ACC112 (cell line): ENCODE measurements at regions not wholly inside any gene's neighbourhood (a gene's known extent, or its start where the extent isn't known, plus 50 kb on each side); places are given as distances from the start of the nearest gene placed in this dataset.
A peak's percentile ranks its signal among the peaks of the same experiment; 100 is the strongest.

Source experiments
- H2AFZ ChIP-seq: fragments of 200-600 bp; sonication (generic); one replicate; pipeline ENCODE4 v1.6.0; 2017; ENCODE audit warnings: antibody characterized with exemption, low read length; ENCODE audit not compliant: unreplicated experiment
- H3K27ac ChIP-seq: fragments of 200-600 bp; sonication (generic); 2 replicates; pipeline ENCODE4 v1.5.1; 2014; ENCODE audit warnings: low read depth, mild to moderate bottlenecking, antibody characterized with exemption, low read length, moderate library complexity
- H3K27me3 ChIP-seq: fragments of 200-600 bp; sonication (generic); 2 replicates; pipeline ENCODE4 v1.6.1; 2014; ENCODE audit warnings: mild to moderate bottlenecking, antibody characterized with exemption, low read length, moderate library complexity, mixed read lengths; ENCODE audit not compliant: insufficient read depth
- H3K36me3 ChIP-seq: fragments of 200-600 bp; sonication (generic); 2 replicates; pipeline ENCODE4 v1.6.1; 2016; ENCODE audit warnings: mild to moderate bottlenecking, antibody characterized with exemption, low read length, moderate library complexity, mixed read lengths; ENCODE audit not compliant: insufficient read depth
- H3K4me1 ChIP-seq: fragments of 200-600 bp; sonication (generic); one replicate; pipeline ENCODE4 v1.6.1; 2016; ENCODE audit warnings: low read length, mixed read lengths; ENCODE audit not compliant: insufficient read depth, unreplicated experiment, control insufficient read depth
- H3K4me3 ChIP-seq: fragments of 200-600 bp; sonication (generic); 2 replicates; pipeline ENCODE4 v1.5.1; 2014; ENCODE audit warnings: mild to moderate bottlenecking, low read depth, low read length
- H3K79me2 ChIP-seq: fragments of 200-600 bp; sonication (generic); one replicate; pipeline ENCODE4 v1.6.0; 2016; ENCODE audit warnings: low read length; ENCODE audit not compliant: control insufficient read depth, unreplicated experiment, insufficient read depth

DNA sequence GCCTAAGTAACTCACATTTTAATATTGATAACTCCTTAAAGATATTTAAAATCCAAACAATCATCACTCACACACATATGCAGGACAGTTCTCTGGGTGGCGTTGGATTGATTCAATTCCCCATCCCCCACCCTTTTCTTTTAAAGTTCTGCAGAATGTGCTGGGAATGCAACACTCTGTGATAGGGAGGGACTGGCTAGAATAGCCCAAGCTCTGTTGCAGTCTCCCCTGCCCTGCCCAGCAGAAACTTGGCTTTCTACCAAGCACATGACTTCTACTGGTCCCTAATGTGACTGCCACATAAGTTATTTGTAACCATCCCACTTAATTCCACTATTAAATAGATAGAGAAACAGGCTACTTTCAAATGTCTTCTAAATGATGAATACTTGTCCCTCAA lies 55.2 kb downstream of the TWIST1 start:
- Histone ChIP-seq H3K36me3 (no peaks in the 10 kb centered on the region), H3K4me1 (peaks cover 10% of the 10 kb centered on the region), H3K27me3 (no peaks in the 10 kb centered on the region), H2AFZ (no peak overlapping the region), H3K79me2 (no peaks in the 10 kb centered on the region), H3K4me3 (no peak overlapping the region), H3K27ac (no peak overlapping the region)

DNA sequence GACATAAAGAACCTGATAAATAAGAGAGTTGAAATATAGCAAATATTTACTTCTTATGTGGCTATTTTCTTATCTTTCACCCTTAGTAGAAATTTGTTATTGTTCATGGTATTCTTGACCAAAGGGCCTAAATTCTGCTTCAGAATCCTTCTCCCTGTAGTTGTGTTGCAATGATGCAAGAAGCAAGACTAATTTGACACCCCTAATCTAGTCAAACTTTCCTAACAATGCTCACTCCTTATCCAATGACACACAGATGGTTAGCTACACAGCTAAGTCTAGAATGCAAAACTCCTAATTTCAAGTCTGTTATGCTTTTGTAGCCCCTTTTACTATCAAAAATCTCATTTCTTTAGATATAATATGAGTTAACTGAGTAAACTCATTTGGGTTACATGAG lies 56.1 kb downstream of the TWIST1 start:
- Histone ChIP-seq H2AFZ (no peak overlapping the region), H3K4me1 (peaks cover 10% of the 10 kb centered on the region), H3K27ac (0 out of 2 replicates have a peak overlapping the region, but pooled peaks have one; percentile 1), H3K36me3 (no peaks in the 10 kb centered on the region), H3K4me3 (no peak overlapping the region), H3K27me3 (no peaks in the 10 kb centered on the region), H3K79me2 (no peaks in the 10 kb centered on the region)

DNA sequence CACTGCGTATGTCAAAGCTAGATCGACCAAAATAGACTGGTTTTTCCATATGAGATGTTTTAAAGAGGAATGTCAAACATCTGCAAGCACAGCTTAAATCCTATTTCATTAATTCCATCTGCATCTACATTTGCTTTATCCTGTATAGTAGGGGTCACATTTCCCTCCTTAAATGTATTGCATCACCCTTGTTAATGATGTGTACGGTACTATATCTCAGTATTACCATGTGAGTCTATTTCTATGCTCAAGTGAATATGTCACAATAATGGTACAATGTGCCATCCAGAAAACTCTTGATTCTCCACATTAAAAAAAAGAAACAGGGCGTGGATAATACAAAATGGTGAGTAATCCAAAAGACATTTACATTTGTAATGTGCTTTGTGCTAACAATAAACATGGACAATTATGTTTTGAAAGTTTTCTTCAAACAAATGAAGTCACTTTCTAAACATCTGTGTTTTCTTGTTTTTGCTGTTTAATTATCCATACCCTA lies 56.6 kb downstream of the TWIST1 start:
- no peaks in the 10 kb centered on the region for H3K27me3 ChIP-seq
- no peak overlapping the region for H2AFZ ChIP-seq
- no peak overlapping the region for H3K4me3 ChIP-seq
- 0 out of 2 replicates have a peak overlapping the region, but pooled peaks have one; percentile 1 for H3K27ac ChIP-seq
- H3K4me1 ChIP-seq: peaks cover 10% of the 10 kb centered on the region
- H3K36me3 ChIP-seq: no peaks in the 10 kb centered on the region
- H3K79me2 ChIP-seq: no peaks in the 10 kb centered on the region

DNA sequence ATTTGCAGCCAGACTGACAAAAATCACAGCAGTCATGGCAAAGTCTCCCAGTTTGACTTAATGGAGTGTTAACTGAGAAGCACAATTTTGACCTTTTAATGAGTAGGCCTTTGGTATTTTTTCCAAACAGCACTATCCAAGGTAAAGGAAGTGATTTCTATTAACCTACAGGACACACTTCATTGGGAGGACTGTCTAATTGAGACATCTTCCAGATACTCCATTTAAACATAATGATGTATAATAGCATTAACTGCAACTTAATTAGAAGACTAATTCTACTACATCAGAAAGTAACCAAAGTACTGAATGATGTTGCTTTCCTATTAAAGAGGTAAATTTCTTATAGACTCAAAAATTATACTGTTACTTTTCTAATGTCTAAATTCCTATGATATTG lies 61.1 kb downstream of the TWIST1 start:
- H3K4me3 ChIP-seq: no peak overlapping the region
- H3K27ac ChIP-seq: no peak overlapping the region
- H3K36me3 ChIP-seq: peaks cover 4% of the 10 kb centered on the region; the same call in 1 of the 2 replicates
- no peaks in the 10 kb centered on the region for H3K27me3 ChIP-seq
- H3K4me1 ChIP-seq: peaks cover 8% of the 10 kb centered on the region
- no peak overlapping the region for H2AFZ ChIP-seq
- H3K79me2 ChIP-seq: no peaks in the 10 kb centered on the region
